Stimulated activated CD4-positive, alpha-beta T cell treated with anti-CD3 and anti-CD28 coated beads, Interleukin-4, amount 100 ng/mL, for 4 hours (primary cell): ENCODE measurements at regions not wholly inside any gene's neighbourhood (a gene's known extent, or its start where the extent isn't known, plus 50 kb on each side); places are given as distances from the start of the nearest gene placed in this dataset.

Source experiments
- DNase-seq, 2 experiments: peaks; one replicate each; pipeline ENCODE4 v3.0.0-alpha.2; 2020

DNA sequence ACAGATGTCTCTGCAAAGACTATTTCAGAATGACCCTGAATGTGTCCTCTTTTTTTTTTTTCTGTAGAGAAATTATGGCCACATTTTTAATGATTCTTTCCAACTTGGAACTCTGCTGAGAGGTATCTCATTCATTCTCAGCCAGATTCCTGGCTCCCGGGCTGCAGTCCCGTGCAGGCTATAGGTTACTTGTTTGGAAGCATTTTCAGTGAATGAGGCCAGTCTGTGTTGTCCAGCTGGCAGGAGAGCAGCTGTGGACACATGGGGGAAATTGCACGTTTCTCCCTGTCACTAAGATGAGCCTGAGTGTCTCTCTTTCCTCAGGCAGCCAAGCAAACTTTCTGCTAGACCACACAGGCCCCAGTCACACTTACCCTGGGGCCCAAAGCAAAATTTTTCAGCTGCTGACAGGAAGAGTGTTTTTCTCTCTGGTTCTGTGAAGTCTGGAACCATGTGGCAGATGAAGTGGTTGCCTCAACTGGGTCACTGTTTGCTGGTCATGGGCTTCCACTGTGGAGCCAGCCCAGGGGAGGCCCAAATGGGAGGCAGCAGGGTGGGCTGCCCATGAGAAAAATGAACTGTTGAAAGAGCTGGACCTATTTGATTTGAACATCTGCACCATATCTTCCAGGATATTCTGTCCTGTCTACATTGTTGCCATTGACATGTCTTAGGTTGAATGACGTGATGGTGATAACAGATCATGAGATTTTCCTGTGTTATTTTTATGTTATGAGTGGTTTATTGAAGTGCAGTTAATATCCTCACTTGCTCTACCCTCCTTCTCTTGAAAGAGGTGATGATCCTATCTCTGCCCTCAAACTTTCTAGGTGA is 431.2 kb downstream of the LPIN1 start:
- DNase-seq = no peak

GRCh38 chr2:12178289-12179080 is 432.1 kb downstream of the LPIN1 start:
- no peak for DNase-seq

DNA sequence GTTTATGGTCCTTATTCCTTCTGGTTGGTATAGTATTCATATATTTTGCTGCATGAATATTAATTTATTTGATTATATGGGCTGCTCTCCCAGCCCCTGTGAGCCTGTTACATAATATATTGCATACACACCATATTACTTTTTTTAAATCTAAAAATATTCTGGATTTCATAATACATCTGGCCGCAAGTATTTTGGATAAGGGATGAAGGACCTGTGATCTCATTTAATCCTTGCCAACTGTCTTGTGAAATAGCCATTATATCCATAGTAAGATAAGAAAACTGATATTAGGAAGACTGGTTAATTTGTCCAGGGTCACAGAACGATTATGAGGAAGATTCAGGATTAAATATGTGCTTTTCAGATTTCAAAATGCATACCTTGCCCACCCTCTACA is 433.6 kb downstream of the LPIN1 start:
- no peak for DNase-seq

GRCh38 chr2:12183032-12183645 is 436.7 kb downstream of the LPIN1 start:
- DNase-seq = no peak

DNA sequence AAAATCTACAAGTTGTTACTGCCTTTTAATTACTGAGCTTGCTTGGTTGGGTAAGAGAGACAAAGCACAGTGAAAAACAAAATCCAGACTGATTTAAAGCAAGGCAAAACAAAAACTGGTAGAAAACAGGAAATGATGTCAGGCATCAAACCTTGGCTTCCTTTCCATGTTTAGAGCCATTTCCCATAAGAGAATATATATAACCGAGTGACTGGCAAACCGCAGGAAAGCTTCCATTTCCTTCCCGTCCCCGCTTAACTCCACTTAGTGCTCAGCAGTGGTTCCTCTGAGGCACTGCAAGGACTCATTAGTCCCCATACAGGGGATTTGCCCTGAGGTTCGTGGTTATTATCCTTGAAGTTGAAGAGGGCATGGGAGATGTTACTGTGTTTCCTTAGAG is 446.3 kb downstream of the LPIN1 start:
- DNase-seq = no peak

DNA sequence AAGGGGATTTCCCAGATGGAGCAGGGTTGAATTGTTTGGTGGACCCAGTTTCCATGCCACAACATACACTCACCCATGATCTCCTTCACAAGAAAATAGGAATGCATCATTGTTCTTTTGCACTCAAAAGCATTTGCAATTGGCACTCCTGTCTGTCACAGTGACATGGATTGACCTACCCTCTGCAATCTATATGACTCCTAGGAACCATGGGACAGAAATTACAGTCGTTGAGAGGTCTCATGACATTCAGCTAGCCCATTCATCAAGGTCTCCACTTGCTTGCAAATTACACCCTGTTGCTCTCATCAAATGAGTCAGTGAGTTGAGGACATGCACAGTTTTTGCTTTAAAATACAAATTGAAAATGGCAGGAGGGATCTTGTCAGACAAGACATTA is 448.5 kb downstream of the LPIN1 start:
- DNase-seq = no peak

- no peak for DNase-seq
These were observed 450.1 kb downstream of the LPIN1 start for GRCh38 chr2:12196495-12196894.

GRCh38 chr2:12197133-12197532 is 450.7 kb downstream of the LPIN1 start:
- DNase-seq = no peak

- no peak for DNase-seq
These were observed 453.2 kb downstream of the LPIN1 start for GRCh38 chr2:12199491-12200211.

- DNase-seq = no peak
These were observed 454.9 kb downstream of the LPIN1 start for GRCh38 chr2:12201369-12201768.

- DNase-seq = no peak
These were observed 456.1 kb downstream of the LPIN1 start for GRCh38 chr2:12202313-12203075.

- DNase-seq = no peak
These were observed 457.1 kb downstream of the LPIN1 start for GRCh38 chr2:12203528-12203927.

DNA sequence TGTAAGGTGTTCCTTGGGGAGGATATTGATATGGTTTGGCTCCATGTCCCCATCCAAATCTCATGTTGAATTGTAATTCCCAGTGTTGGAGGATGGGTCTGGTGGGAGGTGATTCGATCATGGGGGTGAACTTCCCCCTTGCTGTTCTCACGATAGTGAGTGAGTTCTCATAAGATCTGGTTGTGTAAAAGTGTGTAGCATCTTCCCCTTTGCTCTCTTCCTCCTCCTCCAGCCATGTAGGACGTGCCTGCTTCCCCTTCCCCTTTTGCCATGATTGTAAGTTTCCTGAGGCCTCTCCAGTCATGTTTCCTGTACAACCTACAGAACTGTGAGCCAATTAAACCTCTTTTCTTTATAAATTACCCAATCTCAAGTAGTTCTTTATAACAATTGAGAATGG is 458.7 kb downstream of the LPIN1 start:
- DNase-seq = no peak

- no peak for DNase-seq
These were observed 461.1 kb downstream of the LPIN1 start for GRCh38 chr2:12207491-12207890.

DNA sequence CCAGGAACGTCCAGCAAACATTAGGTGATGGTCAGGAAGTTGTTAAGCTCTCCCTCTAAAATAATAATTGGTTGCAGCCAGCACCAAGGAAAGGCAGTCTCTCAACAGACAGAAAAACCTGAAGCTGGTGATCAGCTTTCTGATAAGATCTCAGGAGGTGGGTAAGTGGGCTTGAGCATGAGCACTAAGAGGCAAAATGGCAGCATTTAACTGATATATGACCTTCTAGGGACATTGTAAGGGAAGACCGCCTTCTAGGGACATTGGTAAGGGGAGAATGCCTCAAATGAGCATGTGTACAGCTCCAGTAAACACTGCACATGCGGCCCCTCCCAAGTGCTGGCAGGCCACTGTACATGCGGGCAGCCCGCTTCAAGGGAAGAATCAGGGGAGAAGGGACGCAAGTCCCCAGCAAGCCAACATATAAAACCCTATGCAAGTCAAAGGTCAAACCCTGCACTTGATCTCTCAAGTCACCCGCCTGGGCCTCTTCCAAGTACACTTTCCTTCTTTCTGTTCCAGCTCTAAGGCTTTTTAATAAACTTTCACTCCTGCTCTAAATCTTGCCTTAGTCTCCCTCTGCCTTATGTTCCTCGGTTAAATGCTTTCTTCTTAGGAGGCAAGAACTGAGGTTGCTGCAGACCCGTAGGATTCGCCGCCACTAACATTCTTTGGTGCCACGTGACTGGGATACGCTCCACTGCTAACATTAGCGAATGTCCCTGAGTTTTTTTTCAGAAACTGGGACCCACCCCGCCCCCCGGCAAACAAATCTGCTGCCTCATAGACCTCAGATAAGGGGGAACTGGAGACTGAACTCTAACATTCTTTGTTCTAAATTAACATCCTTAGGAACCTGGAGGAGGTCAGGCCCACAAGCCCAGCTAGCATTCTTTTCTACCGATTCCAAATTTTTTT is 463.8 kb downstream of the LPIN1 start:
- no peak for DNase-seq

DNA sequence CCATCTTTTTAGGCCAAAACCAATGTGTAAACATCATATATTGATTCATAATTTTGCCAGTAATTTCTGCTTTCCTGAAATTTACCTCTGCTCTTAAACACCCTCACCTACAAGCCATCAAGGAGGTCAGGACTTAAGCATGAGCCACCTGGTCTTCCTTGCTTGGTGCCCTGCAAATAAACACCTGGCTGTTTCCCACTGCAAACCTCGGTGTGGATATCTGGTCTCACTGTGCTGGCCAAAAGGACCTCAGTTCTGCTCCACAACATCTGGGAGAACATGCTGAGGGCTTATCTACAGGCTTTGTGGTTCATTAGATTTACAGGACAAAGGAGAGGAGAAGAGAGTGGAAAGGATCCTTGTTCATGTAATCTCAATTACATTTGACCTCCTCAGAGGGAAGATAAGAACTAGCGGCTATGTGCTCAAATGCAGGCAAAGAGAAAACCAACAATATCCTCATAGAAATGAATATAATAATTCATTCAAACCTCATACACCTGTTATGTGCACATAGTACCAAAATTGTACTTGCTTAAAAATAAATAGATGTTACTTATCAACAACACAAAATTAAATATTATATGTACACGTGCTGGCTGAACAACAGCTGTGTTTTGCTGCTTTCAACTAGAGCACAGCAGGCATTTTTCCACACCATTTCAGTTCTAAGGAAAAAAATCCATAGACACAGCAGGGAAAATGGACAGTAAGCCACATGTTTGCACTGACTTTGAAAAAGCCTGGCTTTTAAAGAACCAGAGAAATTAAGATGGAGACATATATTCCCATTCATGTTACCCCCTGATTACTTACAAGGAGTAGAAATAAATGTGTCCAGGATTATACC is 465.1 kb downstream of the LPIN1 start:
- DNase-seq = no peak

- DNase-seq = no peak
These were observed 466.6 kb downstream of the LPIN1 start for GRCh38 chr2:12212841-12213597.

- DNase-seq = no peak
These were observed 470.7 kb downstream of the LPIN1 start for GRCh38 chr2:12217175-12217574.

DNA sequence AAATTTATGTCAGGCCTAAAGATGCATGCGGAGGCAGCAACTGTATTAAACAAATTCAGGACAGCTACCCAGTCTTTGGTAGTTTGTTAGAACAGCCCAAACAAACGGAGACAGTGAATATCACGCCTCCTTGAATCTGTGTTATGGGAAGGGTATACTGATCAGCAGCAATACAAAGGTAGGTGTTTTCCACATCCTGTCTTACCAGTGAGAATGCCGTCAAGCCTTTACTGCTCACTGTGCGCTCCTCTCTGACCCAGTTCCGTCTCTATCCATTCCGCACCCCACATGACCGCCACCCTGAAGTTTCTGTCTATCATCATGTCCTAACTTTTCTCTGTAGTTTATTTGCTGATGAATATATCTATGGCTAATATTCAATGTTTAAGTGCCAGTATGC is 473.3 kb downstream of the LPIN1 start:
- DNase-seq = no peak
